ACC112 (cell line): ENCODE measurements at regions not wholly inside any gene's neighbourhood (a gene's known extent, or its start where the extent isn't known, plus 50 kb on each side); places are given as distances from the start of the nearest gene placed in this dataset.
"Not testable (repeated sequence)": the region's sequence is repeated elsewhere in the genome, so short reads cannot be mapped to it uniquely, and the experiment has no call there.

Experiments used
- H2AFZ ChIP-seq: fragments of 200-600 bp; sonication (generic); one replicate; pipeline ENCODE4 v1.6.0; 2017; ENCODE audit warnings: antibody characterized with exemption, low read length; ENCODE audit not compliant: unreplicated experiment
- H3K27ac ChIP-seq: fragments of 200-600 bp; sonication (generic); 2 replicates; pipeline ENCODE4 v1.5.1; 2014; ENCODE audit warnings: low read depth, mild to moderate bottlenecking, antibody characterized with exemption, low read length, moderate library complexity
- H3K27me3 ChIP-seq: fragments of 200-600 bp; sonication (generic); 2 replicates; pipeline ENCODE4 v1.6.1; 2014; ENCODE audit warnings: mild to moderate bottlenecking, antibody characterized with exemption, low read length, moderate library complexity, mixed read lengths; ENCODE audit not compliant: insufficient read depth
- H3K36me3 ChIP-seq: fragments of 200-600 bp; sonication (generic); 2 replicates; pipeline ENCODE4 v1.6.1; 2016; ENCODE audit warnings: mild to moderate bottlenecking, antibody characterized with exemption, low read length, moderate library complexity, mixed read lengths; ENCODE audit not compliant: insufficient read depth
- H3K4me1 ChIP-seq: fragments of 200-600 bp; sonication (generic); one replicate; pipeline ENCODE4 v1.6.1; 2016; ENCODE audit warnings: low read length, mixed read lengths; ENCODE audit not compliant: insufficient read depth, unreplicated experiment, control insufficient read depth
- H3K4me3 ChIP-seq: fragments of 200-600 bp; sonication (generic); 2 replicates; pipeline ENCODE4 v1.5.1; 2014; ENCODE audit warnings: mild to moderate bottlenecking, low read depth, low read length
- H3K79me2 ChIP-seq: fragments of 200-600 bp; sonication (generic); one replicate; pipeline ENCODE4 v1.6.0; 2016; ENCODE audit warnings: low read length; ENCODE audit not compliant: control insufficient read depth, unreplicated experiment, insufficient read depth

GRCh38 chr3:20842594-20843436 is 656.8 kb upstream of the SGO1 start:
- Histone ChIP-seq H3K36me3 (no peaks in the 10 kb centered on the region), H3K4me1 (no peaks in the 10 kb centered on the region), H3K79me2 (no peaks in the 10 kb centered on the region), H3K4me3 (no peak overlapping the region), H3K27me3 (no peaks in the 10 kb centered on the region), H2AFZ (no peak overlapping the region), H3K27ac (no peak overlapping the region)

GRCh38 chr3:20842002-20842401 is 656.0 kb upstream of the SGO1 start:
- Histone ChIP-seq H3K4me1 (no peaks in the 10 kb centered on the region), H3K79me2 (no peaks in the 10 kb centered on the region), H3K27ac (no peak overlapping the region), H3K4me3 (no peak overlapping the region), H3K27me3 (no peaks in the 10 kb centered on the region), H2AFZ (no peak overlapping the region), H3K36me3 (no peaks in the 10 kb centered on the region)

- Histone ChIP-seq H3K36me3 (no peaks in the 10 kb centered on the region), H3K4me3 (no peak overlapping the region), H3K27me3 (no peaks in the 10 kb centered on the region), H3K79me2 (no peaks in the 10 kb centered on the region), H2AFZ (no peak overlapping the region), H3K4me1 (no peaks in the 10 kb centered on the region), H3K27ac (no peak overlapping the region)
Measured at GRCh38 chr3:20837676-20838302, 651.8 kb upstream of the SGO1 start.

- no peaks in the 10 kb centered on the region for H3K36me3 ChIP-seq
Measured at GRCh38 chr3:20836801-20837200, 650.8 kb upstream of the SGO1 start.

GRCh38 chr3:20832963-20833362 is 647.0 kb upstream of the SGO1 start:
- Histone ChIP-seq H3K4me3 (no peak overlapping the region), H3K4me1 (no peaks in the 10 kb centered on the region)

More at GRCh38 chr3:20836801-20837200, 650.8 kb upstream of the SGO1 start:
- no peaks in the 10 kb centered on the region for H3K27me3 ChIP-seq
- no peaks in the 10 kb centered on the region for H3K4me1 ChIP-seq
- H3K27ac ChIP-seq: no peak overlapping the region
- no peaks in the 10 kb centered on the region for H3K79me2 ChIP-seq
- no peak overlapping the region for H3K4me3 ChIP-seq
- no peak overlapping the region for H2AFZ ChIP-seq

GRCh38 chr3:20822251-20822650 is 636.2 kb upstream of the SGO1 start:
- H3K79me2 ChIP-seq: no peaks in the 10 kb centered on the region
- H3K27me3 ChIP-seq: no peaks in the 10 kb centered on the region
- H3K27ac ChIP-seq: no peak overlapping the region
- H3K4me3 ChIP-seq: no peak overlapping the region
- H3K4me1 ChIP-seq: no peaks in the 10 kb centered on the region
- H2AFZ ChIP-seq: no peak overlapping the region
- no peaks in the 10 kb centered on the region for H3K36me3 ChIP-seq

More at GRCh38 chr3:20832963-20833362, 647.0 kb upstream of the SGO1 start:
- H3K36me3 ChIP-seq: no peaks in the 10 kb centered on the region
- H2AFZ ChIP-seq: no peak overlapping the region
- no peak overlapping the region for H3K27ac ChIP-seq
- no peaks in the 10 kb centered on the region for H3K79me2 ChIP-seq
- no peaks in the 10 kb centered on the region for H3K27me3 ChIP-seq

GRCh38 chr3:20820872-20821271 is 634.9 kb upstream of the SGO1 start:
- not testable (repeated sequence) for H3K27ac ChIP-seq, H3K79me2 ChIP-seq, H3K4me3 ChIP-seq, H3K27me3 ChIP-seq, H3K36me3 ChIP-seq, H3K4me1 ChIP-seq, H2AFZ ChIP-seq

GRCh38 chr3:20811631-20812030 is 625.6 kb upstream of the SGO1 start:
- H3K27ac ChIP-seq: no peak overlapping the region
- no peak overlapping the region for H2AFZ ChIP-seq
- no peaks in the 10 kb centered on the region for H3K27me3 ChIP-seq
- H3K4me3 ChIP-seq: no peak overlapping the region
- H3K36me3 ChIP-seq: no peaks in the 10 kb centered on the region
- H3K4me1 ChIP-seq: no peaks in the 10 kb centered on the region
- H3K79me2 ChIP-seq: no peaks in the 10 kb centered on the region

GRCh38 chr3:20811006-20811405 is 625.0 kb upstream of the SGO1 start:
- Histone ChIP-seq H3K4me1 (no peaks in the 10 kb centered on the region), H3K27ac (no peak overlapping the region), H3K79me2 (no peaks in the 10 kb centered on the region), H2AFZ (no peak overlapping the region), H3K4me3 (no peak overlapping the region), H3K36me3 (no peaks in the 10 kb centered on the region), H3K27me3 (no peaks in the 10 kb centered on the region)

- Histone ChIP-seq H2AFZ (no peak overlapping the region), H3K79me2 (no peaks in the 10 kb centered on the region), H3K27ac (no peak overlapping the region), H3K4me1 (no peaks in the 10 kb centered on the region), H3K4me3 (no peak overlapping the region), H3K36me3 (no peaks in the 10 kb centered on the region), H3K27me3 (no peaks in the 10 kb centered on the region)
Measured at GRCh38 chr3:20810555-20810954, 624.5 kb upstream of the SGO1 start.

- Histone ChIP-seq H3K79me2 (no peaks in the 10 kb centered on the region), H2AFZ (no peak overlapping the region), H3K27me3 (no peaks in the 10 kb centered on the region), H3K4me1 (no peaks in the 10 kb centered on the region), H3K36me3 (no peaks in the 10 kb centered on the region), H3K4me3 (no peak overlapping the region), H3K27ac (no peak overlapping the region)
Measured at GRCh38 chr3:20809356-20809755, 623.4 kb upstream of the SGO1 start.
